ENCODE measurements at regions not wholly inside any gene's neighbourhood (a gene's known extent, or its start where the extent isn't known, plus 50 kb on each side); places are given as distances from the start of the nearest gene placed in this dataset.

DNA sequence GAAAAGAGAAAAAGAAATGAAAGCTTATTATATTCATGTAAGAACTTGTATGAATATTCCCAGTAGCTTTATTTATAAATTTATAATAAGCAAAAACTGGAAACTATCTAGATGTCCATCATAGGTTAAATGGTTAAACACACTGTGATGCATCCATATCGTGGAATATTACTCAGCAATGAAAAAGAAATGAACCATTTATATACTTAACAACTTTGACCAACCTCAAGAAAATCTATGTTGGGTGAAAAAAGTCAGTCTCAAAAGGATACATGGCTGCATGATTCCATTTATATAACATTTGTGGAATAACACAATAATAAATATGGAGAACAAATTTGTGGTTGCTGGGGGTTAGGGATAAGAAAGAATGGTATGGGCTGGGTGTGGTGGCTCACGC, 713.0 kb upstream of the SGO1 start (continued):
- TF ChIP-seq, protein P1, sequence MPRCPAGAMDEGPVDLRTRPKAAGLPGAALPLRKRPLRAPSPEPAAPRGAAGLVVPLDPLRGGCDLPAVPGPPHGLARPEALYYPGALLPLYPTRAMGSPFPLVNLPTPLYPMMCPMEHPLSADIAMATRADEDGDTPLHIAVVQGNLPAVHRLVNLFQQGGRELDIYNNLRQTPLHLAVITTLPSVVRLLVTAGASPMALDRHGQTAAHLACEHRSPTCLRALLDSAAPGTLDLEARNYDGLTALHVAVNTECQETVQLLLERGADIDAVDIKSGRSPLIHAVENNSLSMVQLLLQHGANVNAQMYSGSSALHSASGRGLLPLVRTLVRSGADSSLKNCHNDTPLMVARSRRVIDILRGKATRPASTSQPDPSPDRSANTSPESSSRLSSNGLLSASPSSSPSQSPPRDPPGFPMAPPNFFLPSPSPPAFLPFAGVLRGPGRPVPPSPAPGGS (IDR thresholded peaks at IDR 0.05; ENCODE audit: borderline replicate concordance, insufficient read depth, low read depth, low read length, poor library complexity, severe bottlenecking), result no peak
- no peak for TF ChIP-seq ZNF274 (IDR thresholded peaks at IDR 0.05; ENCODE audit: insufficient read depth, insufficient read length)
- TF ChIP-seq NR2F1 (conservative IDR thresholded peaks at IDR 0.05), result no peak
- TF ChIP-seq CEBPB (IDR thresholded peaks at IDR 0.05; ENCODE audit: borderline replicate concordance in 1 of 2, low read depth in 2 of 2, low read length in 2 of 2), result no peak
- TF ChIP-seq, protein P2, sequence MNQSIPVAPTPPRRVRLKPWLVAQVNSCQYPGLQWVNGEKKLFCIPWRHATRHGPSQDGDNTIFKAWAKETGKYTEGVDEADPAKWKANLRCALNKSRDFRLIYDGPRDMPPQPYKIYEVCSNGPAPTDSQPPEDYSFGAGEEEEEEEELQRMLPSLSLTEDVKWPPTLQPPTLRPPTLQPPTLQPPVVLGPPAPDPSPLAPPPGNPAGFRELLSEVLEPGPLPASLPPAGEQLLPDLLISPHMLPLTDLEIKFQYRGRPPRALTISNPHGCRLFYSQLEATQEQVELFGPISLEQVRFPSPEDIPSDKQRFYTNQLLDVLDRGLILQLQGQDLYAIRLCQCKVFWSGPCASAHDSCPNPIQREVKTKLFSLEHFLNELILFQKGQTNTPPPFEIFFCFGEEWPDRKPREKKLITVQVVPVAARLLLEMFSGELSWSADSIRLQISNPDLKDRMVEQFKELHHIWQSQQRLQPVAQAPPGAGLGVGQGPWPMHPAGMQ (IDR thresholded peaks at IDR 0.05; ENCODE audit: borderline replicate concordance), result no peak
- no peak for TF ChIP-seq CREM (IDR thresholded peaks at IDR 0.05; ENCODE audit: low read depth)
- TF ChIP-seq DPF2 (IDR thresholded peaks at IDR 0.05), result no peak

DNA sequence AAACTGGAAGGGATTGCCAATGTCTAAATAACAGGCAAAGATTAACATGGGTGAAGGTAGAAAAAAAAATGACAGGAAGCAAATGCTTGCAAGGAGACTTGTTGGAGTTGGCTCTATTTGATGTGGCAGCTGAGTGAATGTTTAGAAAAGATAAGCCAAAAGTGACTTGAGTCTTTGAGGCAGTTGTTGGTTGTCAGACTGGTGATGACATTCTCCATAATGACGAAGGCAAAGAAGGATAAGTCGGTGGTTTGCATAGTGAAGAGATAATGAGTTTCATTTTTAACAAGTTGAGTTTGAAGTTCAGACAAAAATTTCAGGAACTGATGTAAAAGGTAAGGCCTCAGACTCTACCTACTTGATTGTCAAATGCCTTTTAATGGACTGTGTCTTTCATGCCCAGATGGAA, 704.1 kb upstream of the SGO1 start:
- H2AFZ ChIP-seq (ENCODE audit: control insufficient read depth, low read depth, low read length), result no peak overlapping the region
- in situ Hi-C loops (cut with MboI), result no loop called here

More for the DNA sequence above, 704.1 kb upstream of the SGO1 start:
- CTCF ChIA-PET, result no interaction called here
- POLR2A ChIA-PET, result no interaction called here
- RAD21 ChIA-PET (ENCODE audit: unreplicated experiment), result no interaction called here
- Histone ChIP-seq H4K20me1 (ENCODE audit: control insufficient read depth, insufficient read depth) (no peaks in the 10 kb centered on the region), H3K27ac (ENCODE audit: control insufficient read depth, insufficient read depth) (no peak overlapping the region), H3K4me3 (no peak overlapping the region), H3K36me3 (ENCODE audit: control insufficient read depth in 2 of 2, insufficient read depth in 2 of 2, low read length in 1 of 2) (no peaks in the 10 kb centered on the region), H3K27me3 (replicated peaks in 1 of 2; ENCODE audit: control insufficient read depth in 2 of 2, insufficient read depth in 2 of 2, low read length in 1 of 2) (no peaks in the 10 kb centered on the region), H3K4me1 (ENCODE audit: control insufficient read depth, insufficient read depth, low read length) (no peaks in the 10 kb centered on the region), H3K9me3 (replicated peaks; ENCODE audit: control insufficient read depth, insufficient read depth, low read length) (no peaks in the 10 kb centered on the region), H3K79me2 (ENCODE audit: control insufficient read depth, insufficient read depth, low read length) (no peaks in the 10 kb centered on the region), H3K9ac (ENCODE audit: control insufficient read depth, insufficient read depth, low read length) (no peak overlapping the region), H3K4me2 (ENCODE audit: control insufficient read depth, insufficient read depth) (no peak overlapping the region)
- 20% methylated on average over 2 of the region's 2 CpGs for WGBS (ENCODE audit: insufficient coverage, insufficient replicate concordance, low lambda C conversion rate, missing lambda C conversion rate)
- ATAC-seq (no peak), DNase-seq (ENCODE audit: low read depth, low spot score) (no peak), FAIRE-seq (no peak)
- BruUV-seq (replicated peaks), result no TSS peak
- SMC1A ChIA-PET (ENCODE audit: uncharacterized antibody, unreplicated experiment), result no interaction called here
- intact Hi-C loops (cut with micrococcal nuclease; ENCODE audit: unreplicated experiment), result no loop called here
- TF ChIP-seq NR2C2 (IDR thresholded peaks at IDR 0.05; ENCODE audit: borderline replicate concordance, control insufficient read depth, insufficient read length, low read depth), result no peak
